Stimulated activated CD8-positive, alpha-beta memory T cell treated with anti-CD3 and anti-CD28 coated beads, Interleukin-15, amount 100 ng/mL, for 24 hours (primary cell): ENCODE measurements at regions not wholly inside any gene's neighbourhood (a gene's known extent, or its start where the extent isn't known, plus 50 kb on each side); places are given as distances from the start of the nearest gene placed in this dataset.

ENCODE experiments used
- DNase-seq: peaks from one replicate; pipeline ENCODE4 v3.0.0-alpha.2; 2020; ENCODE audit warnings: low read depth

DNA sequence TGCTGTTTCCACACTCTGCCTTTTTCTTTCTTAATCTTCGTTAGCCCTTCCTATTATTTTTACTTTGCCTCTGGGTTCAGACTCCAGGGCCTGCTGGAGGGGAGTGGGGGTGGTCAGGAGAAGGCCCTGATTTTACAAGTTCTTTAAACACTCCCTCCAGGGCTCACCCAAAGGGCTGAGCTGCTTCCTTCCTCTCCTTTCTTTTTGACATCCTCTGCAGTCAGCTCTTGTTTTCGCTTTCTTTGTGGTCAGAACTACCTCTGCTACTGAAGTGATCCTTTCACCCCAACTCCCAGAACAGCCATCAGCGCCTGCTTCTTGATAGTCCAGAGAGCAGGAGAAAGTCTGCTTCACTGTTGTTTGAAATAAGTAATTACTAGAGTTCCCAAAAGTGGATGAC is 925.7 kb downstream of the EPHA4 start:
- no peak for DNase-seq

GRCh38 chr2:220648628-220649027 is 923.5 kb downstream of the EPHA4 start:
- no peak for DNase-seq

GRCh38 chr2:220653776-220654175 is 918.3 kb downstream of the EPHA4 start:
- no peak for DNase-seq

DNA sequence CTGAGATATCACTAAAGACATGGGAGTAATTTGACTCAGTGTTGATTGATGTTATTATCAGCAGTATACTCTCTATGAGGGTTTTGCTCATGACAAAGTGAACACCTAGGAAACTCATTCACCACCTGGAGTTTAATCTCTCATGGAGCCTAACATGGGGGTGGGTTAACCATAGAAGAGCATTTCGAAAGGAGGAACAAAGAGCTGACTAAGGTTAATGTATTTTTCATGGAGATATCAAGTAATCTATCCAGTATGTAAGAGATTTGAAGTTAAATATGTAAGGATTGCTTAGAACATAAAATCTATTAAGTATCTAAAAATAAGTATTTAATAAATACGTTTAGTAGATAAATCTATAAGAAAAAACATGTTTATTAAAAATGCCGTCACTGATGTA is 917.8 kb downstream of the EPHA4 start:
- no peak for DNase-seq

DNA sequence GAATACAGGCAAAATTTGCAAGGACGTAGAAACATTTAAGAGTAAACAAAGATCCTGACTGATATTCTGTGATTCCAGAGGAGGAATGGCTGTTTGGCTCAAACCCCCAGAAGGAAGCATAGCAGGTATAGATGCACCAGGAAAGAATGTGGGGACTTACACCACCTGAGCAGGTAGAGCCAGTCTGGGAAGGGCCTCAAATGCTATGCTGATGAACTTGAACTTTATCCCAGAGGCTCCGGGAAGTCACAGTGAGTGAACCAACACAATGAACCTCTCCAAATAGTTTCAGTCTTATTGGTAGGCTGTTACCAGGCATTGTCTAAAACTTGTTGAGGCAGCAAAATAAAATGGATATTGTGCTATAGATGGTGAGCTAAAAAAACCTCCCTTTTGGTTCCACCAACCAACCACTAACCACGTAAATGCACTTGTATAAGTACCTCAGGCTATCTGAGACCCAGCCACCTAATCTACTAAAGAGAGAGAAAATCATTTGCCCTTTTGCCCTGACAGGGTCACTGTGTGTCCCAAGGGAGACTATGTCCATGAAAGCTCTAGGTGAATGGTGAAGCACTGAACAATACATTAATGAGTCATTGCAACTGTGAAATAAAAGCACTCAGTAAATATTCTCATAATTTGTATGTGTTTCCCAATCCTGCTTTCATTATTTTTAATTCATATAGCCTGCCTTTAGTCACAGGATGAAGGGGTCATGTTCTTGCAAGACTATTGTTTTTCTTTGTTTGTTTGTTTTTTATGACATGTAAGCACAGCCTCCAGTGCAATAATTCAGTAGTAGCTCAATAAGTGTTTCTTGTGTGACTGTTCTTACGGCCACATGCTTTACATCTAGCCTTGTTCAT is 911.6 kb downstream of the EPHA4 start:
- no peak for DNase-seq

DNA sequence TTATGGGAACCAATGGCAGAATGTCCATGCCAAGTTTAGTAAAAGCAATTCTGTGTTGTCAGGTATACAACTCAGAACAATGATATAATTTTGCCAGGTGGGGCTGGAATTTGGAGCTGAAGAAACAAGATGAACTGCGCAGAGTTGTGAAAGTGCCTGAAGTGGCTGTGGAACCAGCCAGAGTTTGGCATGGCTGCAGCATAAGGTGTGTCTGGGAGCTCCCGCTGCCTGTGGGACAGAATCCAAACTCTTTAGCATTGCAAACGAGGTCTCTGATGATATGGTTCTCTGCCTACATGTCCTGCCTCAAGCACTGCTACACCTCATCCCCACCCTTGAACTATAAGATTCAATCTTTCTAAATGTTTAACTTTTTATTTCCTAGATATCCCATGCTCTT is 909.7 kb downstream of the EPHA4 start:
- no peak for DNase-seq

DNA sequence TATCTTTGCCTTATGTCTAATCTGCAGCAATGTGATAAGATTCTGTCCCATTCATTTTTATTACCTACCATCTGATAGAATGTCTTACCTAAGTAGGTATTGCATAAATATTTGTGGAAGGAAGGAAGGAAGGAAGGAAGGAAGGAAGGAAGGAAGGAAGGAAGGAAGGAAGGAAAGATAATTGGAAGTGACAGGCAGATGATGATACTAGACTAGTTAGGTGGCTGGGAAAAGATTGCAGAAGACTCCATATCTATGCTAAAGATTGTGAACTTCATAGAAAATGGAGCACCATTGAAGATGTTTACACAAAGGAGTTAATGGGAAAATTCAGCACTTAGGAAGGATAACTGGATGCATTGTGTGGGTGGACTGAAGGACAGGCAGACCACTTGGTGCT is 909.0 kb downstream of the EPHA4 start:
- DNase-seq, result no peak

DNA sequence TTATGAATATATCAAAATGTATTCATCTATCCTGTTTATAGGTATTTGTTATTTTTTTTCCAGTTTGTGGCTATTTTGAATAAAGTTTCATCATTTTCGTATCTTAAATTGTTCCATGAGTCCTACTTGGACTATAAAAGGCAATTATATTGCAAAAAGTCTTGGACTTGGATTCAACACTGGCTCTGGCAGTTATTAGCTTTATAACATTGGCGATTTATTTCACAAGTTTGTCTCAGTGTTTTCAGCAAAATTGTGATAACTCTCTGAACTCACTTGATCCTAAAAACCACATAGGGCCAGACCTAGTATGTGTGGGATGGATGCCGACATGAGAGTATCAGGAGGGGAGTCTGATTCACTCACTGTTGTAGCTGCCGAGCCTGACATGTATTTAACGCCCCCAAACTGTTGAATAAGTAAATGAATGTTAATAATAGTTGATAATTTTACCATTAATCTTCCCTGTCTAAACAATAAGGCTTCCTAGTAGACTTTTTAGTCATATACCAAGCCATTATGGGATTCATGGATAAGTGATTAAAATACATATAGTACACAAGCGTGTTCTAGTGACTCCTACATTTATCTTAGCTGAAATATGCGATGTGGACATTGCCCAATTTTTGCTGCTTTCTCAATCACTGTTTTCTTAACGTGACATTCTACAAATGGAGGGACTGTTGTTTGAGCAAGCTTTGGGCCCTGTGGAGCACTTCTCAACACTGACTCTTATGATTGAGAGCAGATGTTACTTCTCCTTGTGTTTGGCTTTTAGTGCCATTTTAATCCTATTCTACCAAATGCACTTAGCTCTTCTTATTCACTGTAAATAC is 907.6 kb downstream of the EPHA4 start:
- DNase-seq, result no peak

GRCh38 chr2:220665108-220665471 is 907.0 kb downstream of the EPHA4 start:
- DNase-seq, result no peak

DNA sequence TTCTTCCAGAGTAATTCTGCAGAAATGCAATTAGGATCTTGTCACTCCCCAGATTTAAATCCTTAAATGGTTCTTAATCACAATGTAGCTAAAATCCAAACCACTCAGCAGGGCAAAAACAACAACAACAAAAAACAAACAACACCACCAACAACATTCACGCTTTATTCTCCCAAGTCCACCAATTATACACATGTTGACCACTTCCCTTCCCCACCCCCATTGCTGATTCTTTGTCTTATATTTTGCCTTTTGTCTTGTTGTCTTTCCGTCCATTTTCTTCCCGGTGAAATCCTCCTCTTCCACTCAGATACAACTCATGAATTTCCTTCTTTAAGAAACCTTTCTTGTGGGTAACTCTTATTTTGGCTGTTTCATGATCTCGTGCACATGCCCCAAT is 902.8 kb downstream of the EPHA4 start:
- no peak for DNase-seq

- no peak for DNase-seq
Observed at GRCh38 chr2:220670511-220670910, 901.6 kb downstream of the EPHA4 start.

- DNase-seq, result no peak
Observed at GRCh38 chr2:220673151-220673874, 898.8 kb downstream of the EPHA4 start.

DNA sequence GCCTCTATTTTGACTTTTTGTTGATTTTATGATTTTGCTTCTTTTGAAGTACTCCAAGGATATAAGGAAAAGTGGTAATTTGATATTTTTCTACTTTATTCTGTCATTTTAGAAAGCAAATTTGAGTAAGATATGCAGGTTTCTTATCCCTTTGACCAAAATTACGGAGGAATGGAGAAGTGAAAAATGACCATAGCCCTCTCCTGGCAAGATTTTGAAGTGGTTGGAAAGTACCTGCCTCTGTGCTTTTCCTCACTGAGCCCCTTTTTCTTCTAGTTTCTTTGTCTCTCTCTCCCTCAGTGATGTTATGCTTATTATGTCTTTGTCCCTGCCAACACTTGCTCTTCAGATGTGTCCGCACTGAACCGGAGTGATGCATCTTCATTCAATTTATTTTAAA is 898.1 kb downstream of the EPHA4 start:
- no peak for DNase-seq

- no peak for DNase-seq
Observed at GRCh38 chr2:220676695-220677094, 895.4 kb downstream of the EPHA4 start.

DNA sequence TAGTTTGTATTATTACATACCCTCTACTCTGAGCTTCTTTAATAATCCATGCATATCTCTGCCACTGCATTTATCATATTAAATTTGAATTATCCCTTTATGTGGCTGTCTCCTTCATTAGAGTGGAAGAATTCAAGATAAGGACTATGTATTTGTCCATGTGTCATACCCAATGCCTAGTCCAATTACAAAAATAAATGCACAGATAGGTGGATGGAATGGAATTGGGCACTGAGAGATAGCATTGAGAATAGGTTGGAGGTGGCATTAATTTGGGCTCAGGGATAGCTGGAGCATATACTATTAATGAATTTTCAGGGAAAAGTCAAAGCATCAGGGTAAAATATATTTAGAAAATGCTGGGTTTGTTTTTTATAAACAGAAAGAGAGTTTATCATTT is 893.2 kb downstream of the EPHA4 start:
- no peak for DNase-seq

DNA sequence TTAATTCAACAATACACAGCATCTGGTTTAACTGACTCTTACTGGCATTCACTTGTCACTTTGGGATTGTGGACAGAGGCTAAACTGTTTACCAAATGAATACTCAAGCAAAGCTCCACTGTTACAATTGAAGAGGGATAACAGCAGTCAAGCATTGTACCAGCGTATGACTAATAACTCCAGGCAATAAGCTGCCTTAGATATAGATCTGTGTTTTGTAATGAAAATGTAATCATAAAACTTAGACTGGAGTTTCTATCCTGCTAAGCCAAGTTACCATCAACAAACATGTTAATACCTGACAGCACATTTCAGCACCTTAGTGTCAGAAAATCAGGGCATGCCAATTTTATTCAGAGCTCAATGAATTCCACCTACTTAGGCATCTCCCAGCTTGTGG is 889.5 kb downstream of the EPHA4 start:
- no peak for DNase-seq

DNA sequence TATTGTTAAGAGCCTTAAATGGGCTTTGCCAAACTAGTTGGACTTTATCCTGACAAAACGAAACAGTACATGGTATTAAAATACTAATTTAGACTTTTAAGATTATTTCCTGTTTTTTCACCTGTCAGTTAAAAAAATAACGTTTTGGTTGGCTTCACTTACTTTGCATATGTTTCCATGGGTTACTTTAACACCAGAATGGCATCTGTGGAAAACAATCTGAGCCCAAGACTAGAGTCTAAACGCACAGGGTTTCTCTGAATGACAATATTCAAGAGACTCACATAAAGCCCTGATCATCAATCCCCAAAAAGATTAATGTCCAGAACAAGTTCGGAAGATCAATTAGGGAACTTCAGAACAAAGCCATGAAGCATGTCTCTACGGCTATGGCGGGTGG is 888.0 kb downstream of the EPHA4 start:
- no peak for DNase-seq

DNA sequence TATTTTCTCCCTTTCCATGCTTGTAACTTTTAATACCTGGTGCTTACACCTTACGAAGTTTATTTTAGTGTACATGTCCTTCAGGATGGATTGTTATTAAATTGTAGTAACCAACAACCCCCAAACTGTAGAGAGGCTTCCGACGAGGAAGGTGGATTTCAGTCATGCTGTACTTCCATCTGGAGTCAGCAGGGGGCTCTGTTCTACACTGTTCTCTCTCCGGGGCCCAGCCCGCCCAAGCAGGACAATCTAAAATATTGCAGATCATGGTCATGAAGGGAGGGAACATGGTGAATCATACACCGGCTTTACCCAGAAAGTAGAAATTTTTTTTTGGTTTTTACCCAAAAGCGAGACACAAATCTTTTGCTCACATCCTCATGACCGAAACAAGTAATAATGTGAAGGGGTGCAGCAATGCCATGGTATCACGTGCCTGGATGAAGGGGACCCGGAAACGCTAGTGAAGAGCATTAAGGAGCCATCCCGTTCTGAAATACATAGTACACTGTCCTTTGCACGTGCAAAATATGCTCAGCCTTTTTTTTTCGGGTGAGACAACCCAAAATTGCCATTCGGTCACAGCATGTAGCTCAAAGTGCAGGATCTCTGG is 884.8 kb downstream of the EPHA4 start:
- DNase-seq, result peak; percentile 23

- no peak for DNase-seq
Observed at GRCh38 chr2:220695397-220696279, 876.5 kb downstream of the EPHA4 start.

DNA sequence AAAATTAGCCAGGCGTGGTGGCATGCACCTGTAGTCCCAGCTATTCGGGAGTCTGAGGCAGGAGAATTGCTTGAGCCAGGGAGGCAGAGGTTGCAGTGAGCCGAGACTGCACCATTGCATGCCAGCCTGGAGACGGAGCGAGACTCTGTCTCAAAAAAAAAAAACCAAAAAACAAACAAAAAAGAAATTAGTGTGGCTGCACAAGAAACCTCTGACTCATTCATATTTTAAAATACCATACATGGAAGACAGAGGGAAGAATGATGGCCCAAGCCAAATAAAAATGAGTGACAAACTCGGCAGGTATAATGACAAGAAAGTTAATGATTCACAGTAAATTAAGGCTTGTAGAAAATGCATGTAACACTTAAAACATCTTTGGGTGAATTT is 875.8 kb downstream of the EPHA4 start:
- DNase-seq, result no peak

- DNase-seq, result no peak
Observed at GRCh38 chr2:220697011-220697410, 875.1 kb downstream of the EPHA4 start.
